Fibroblast of lung (primary cell): ENCODE measurements at regions not wholly inside any gene's neighbourhood (a gene's known extent, or its start where the extent isn't known, plus 50 kb on each side); places are given as distances from the start of the nearest gene placed in this dataset.

ENCODE experiments used
- EZH2 ChIP-seq: IDR thresholded peaks from 2 replicates; pipeline ENCODE4 v1.5.1; 2012; ENCODE audit warnings: low read length, control low read depth, mild to moderate bottlenecking; ENCODE audit errors: missing control alignments
- TF ChIP-seq, protein P1 (sequence below), 2 donors: IDR thresholded peaks in 1 of 2; conservative IDR thresholded peaks in 1 of 2; 1 replicate in 1 of 2; 2 replicates in 1 of 2; pipeline ENCODE4 v1.5.1; 2011 to 2012; ENCODE audit warnings: low read length in 2 of 2, control low read depth in 1 of 2, inconsistent platforms in 1 of 2, low read depth in 1 of 2, mild to moderate bottlenecking in 1 of 2

DNA sequence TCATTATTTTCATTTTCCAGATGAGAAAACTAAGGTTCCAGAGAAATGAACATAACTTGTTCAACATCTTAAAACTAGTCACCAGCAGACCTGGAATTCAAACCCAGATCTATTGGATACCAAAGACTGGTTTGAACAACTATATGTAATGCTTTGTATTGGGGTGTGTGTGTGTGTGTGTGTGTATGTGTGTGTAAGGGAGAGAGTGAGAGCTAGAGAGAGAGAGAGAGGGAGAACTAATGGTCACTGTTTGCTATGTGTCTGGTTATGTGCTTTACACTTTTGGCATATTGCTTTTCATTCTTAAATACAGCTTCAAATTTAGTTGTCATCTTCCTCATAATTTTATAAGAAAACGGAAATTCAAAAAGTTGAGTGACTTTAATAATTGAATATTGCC is 134.7 kb upstream of the ZNF217 start:
- no peak for TF ChIP-seq EZH2
- TF ChIP-seq, protein P1, sequence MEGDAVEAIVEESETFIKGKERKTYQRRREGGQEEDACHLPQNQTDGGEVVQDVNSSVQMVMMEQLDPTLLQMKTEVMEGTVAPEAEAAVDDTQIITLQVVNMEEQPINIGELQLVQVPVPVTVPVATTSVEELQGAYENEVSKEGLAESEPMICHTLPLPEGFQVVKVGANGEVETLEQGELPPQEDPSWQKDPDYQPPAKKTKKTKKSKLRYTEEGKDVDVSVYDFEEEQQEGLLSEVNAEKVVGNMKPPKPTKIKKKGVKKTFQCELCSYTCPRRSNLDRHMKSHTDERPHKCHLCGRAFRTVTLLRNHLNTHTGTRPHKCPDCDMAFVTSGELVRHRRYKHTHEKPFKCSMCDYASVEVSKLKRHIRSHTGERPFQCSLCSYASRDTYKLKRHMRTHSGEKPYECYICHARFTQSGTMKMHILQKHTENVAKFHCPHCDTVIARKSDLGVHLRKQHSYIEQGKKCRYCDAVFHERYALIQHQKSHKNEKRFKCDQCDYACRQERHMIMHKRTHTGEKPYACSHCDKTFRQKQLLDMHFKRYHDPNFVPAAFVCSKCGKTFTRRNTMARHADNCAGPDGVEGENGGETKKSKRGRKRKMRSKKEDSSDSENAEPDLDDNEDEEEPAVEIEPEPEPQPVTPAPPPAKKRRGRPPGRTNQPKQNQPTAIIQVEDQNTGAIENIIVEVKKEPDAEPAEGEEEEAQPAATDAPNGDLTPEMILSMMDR (conservative IDR thresholded peaks at IDR 0.05 in 1 of 2, IDR thresholded peaks at IDR 0.05 in 1 of 2; ENCODE audit: low read depth in 1 of 2, low read length in 2 of 2): no peak
